ENCODE measurements at regions not wholly inside any gene's neighbourhood (a gene's known extent, or its start where the extent isn't known, plus 50 kb on each side); places are given as distances from the start of the nearest gene placed in this dataset.

DNA sequence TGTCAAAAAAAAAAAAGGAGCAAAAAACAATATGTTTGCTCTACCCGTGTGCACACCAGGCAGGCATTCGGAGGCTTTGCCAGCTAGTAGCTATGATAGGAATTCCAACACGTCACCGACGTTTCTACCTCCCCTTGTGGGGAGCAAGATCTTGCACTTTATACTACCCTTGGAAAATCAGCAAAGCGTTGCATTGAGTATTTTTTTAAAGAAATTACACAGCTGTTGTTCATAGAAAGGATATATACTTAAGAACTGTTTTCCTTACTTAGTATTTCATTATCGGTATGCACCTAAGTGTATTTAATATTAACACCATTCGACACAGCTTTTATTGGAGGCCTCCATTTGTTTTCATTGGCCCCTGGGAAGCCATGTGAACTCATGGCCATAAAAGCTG lies 159.9 kb upstream of the MGMT start:
- no peak overlapping the region for H3K4me3 ChIP-seq (ENCODE audit: low read length)
- no peaks in the 10 kb centered on the region for H3K36me3 ChIP-seq (ENCODE audit: control insufficient read depth, insufficient read depth, low read length)
- no peaks in the 10 kb centered on the region for H3K27me3 ChIP-seq (ENCODE audit: control insufficient read depth, insufficient read depth, low read length)

DNA sequence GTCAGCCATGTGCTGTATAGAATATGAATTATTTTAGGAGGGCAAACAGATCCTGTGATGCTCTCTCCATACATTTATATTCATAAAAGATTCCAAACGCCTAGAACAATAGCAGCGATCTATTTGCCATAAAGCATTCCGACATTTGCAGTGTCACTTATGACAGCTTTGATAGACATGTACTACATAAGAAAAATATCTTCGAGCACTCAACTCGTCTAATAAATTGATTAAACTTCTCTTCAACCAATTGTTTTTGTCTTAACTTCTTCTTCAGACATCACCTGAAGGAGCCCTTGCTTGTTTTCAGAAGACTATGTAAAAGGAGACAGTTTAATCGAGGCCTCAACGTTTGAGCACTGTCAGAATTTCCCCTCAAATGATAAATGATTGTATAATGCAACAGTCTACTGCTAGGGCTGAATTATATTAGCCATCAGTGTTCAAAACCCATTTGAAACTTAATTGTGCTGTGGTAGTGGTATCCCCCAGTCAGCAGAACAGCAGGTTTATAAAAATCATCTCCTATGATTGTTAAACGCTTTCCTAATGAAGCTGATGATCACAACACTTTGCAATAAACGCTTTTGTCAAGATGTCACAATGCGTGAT lies 158.0 kb upstream of the MGMT start:
- no peak overlapping the region for H3K9ac ChIP-seq (ENCODE audit: low read length)
- H3K27me3 ChIP-seq (ENCODE audit: control insufficient read depth, insufficient read depth, low read length): no peaks in the 10 kb centered on the region
- no peaks in the 10 kb centered on the region for H3K36me3 ChIP-seq (ENCODE audit: control insufficient read depth, insufficient read depth, low read length)
- H3K27ac ChIP-seq (ENCODE audit: low read depth, low read length): no peak overlapping the region
- no peaks in the 10 kb centered on the region for H3K4me1 ChIP-seq (ENCODE audit: control insufficient read depth, insufficient read depth, low read length)
- H3K4me3 ChIP-seq (ENCODE audit: low read length): no peak overlapping the region

More for the DNA sequence above, 159.9 kb upstream of the MGMT start:
- H3K9ac ChIP-seq (ENCODE audit: low read length): no peak overlapping the region
- H3K27ac ChIP-seq (ENCODE audit: low read depth, low read length): no peak overlapping the region
- H3K4me1 ChIP-seq (ENCODE audit: control insufficient read depth, insufficient read depth, low read length): no peaks in the 10 kb centered on the region

DNA sequence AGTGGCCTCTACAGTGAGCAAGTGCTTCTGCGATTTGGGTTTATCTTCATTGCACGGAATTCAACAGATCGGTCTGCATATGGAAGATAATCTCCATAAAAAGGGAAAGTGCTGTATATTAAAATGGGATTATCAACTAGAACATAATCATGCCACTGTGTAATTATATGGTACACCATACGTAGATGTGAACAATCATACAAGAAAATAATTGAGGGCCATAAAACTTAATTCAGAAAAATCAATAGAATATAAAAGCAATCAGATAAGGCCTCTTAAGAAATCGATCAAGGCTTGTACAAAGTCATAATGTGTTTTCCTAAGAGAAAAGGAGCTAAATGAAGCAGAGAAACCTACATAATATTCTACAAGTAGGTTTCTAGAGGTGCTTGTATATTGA lies 157.5 kb upstream of the MGMT start:
- Histone ChIP-seq H3K9ac (ENCODE audit: low read length) (no peak overlapping the region), H3K4me3 (ENCODE audit: low read length) (no peak overlapping the region), H3K4me1 (ENCODE audit: control insufficient read depth, insufficient read depth, low read length) (no peaks in the 10 kb centered on the region), H3K27me3 (ENCODE audit: control insufficient read depth, insufficient read depth, low read length) (no peaks in the 10 kb centered on the region), H3K36me3 (ENCODE audit: control insufficient read depth, insufficient read depth, low read length) (no peaks in the 10 kb centered on the region), H3K27ac (ENCODE audit: low read depth, low read length) (no peak overlapping the region)

DNA sequence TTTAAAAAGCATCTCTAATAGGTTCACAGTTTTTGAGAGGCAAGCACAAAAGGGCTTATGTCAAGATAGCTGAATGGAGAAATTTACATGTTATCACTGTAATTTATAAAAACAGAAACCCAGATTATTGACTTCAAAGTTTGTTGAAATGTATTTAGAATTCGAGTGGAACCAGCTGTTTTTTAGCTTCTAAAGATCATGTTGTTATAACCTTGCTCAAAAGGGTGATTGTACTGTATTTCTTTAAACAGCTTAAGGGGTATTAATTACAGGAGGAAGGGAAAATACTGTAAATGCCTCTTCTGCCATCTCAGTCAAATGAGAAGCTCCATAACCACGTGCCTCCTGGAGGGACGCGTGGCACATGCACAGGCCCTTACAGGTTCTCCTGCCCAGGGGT lies 156.2 kb upstream of the MGMT start:
- Histone ChIP-seq H3K4me3 (ENCODE audit: low read length) (no peak overlapping the region), H3K27ac (ENCODE audit: low read depth, low read length) (no peak overlapping the region), H3K27me3 (ENCODE audit: control insufficient read depth, insufficient read depth, low read length) (no peaks in the 10 kb centered on the region), H3K4me1 (ENCODE audit: control insufficient read depth, insufficient read depth, low read length) (no peaks in the 10 kb centered on the region), H3K36me3 (ENCODE audit: control insufficient read depth, insufficient read depth, low read length) (no peaks in the 10 kb centered on the region), H3K9ac (ENCODE audit: low read length) (no peak overlapping the region)

DNA sequence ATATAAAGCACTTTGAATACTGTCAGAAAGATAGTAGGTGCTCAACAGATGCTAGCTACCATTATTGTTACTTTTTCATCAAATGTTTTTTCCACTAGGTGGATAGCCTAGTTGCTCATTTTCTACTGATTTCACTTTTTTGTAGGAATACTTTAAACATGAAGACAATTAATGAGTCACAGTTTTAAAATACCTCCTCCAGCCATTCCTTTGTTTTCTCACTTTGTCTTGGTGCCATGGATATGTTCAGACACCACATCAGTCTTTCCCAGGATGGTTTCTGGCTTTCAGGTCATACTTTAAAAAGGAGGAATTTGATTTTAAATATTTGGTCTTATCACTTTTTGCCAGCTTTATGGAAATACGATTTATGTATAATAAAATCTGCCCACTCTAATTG lies 147.1 kb upstream of the MGMT start:
- no peak overlapping the region for H3K9ac ChIP-seq (ENCODE audit: low read length)
- no peak overlapping the region for H3K27ac ChIP-seq (ENCODE audit: low read depth, low read length)
- H3K4me3 ChIP-seq (ENCODE audit: low read length): no peak overlapping the region
- H3K36me3 ChIP-seq (ENCODE audit: control insufficient read depth, insufficient read depth, low read length): no peaks in the 10 kb centered on the region
- no peaks in the 10 kb centered on the region for H3K27me3 ChIP-seq (ENCODE audit: control insufficient read depth, insufficient read depth, low read length)
- no peaks in the 10 kb centered on the region for H3K4me1 ChIP-seq (ENCODE audit: control insufficient read depth, insufficient read depth, low read length)

DNA sequence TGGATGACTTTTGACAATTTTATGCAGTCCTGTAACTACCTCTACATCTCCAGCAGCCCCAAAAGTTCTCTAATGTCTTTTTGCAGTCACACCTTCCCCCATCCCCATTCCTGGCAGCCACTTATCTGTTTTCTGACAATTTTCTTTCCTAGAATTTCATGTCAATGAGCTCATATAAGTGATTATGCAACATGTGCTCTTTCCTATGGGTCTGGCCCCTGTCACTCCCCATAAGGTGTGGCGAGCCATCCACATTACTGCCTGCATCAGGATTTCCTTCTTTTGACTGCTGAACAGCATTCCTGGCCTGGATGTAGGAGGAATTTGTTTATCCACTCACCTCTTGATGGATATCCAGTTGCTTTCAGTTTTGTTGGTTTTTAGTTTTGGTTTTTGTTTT lies 146.7 kb upstream of the MGMT start:
- Histone ChIP-seq H3K4me3 (ENCODE audit: low read length) (no peak overlapping the region), H3K9ac (ENCODE audit: low read length) (no peak overlapping the region), H3K4me1 (ENCODE audit: control insufficient read depth, insufficient read depth, low read length) (no peaks in the 10 kb centered on the region), H3K27me3 (ENCODE audit: control insufficient read depth, insufficient read depth, low read length) (no peaks in the 10 kb centered on the region), H3K36me3 (ENCODE audit: control insufficient read depth, insufficient read depth, low read length) (no peaks in the 10 kb centered on the region), H3K27ac (ENCODE audit: low read depth, low read length) (no peak overlapping the region)

DNA sequence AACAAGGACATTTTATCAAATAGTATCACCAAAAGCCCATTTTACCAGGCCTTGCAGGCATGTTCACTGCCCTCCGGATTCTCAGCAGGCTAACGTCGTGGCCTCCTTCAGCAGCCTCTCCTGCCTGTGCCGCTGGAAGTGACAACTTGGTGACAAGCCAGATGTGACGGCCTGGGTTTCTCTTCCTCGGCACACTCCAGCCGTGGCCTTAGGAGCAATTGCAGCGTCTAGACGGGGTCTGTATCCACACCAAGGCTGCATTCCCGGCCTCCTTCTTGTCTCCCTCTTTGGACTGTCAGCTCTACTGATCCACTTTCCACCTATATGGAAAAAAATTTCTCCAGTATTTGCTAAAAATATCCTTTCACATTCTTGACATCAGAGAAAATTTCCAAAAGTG lies 145.3 kb upstream of the MGMT start:
- Histone ChIP-seq H3K4me3 (ENCODE audit: low read length) (no peak overlapping the region), H3K36me3 (ENCODE audit: control insufficient read depth, insufficient read depth, low read length) (no peaks in the 10 kb centered on the region), H3K9ac (ENCODE audit: low read length) (no peak overlapping the region), H3K27me3 (ENCODE audit: control insufficient read depth, insufficient read depth, low read length) (no peaks in the 10 kb centered on the region), H3K27ac (ENCODE audit: low read depth, low read length) (no peak overlapping the region), H3K4me1 (ENCODE audit: control insufficient read depth, insufficient read depth, low read length) (no peaks in the 10 kb centered on the region)

DNA sequence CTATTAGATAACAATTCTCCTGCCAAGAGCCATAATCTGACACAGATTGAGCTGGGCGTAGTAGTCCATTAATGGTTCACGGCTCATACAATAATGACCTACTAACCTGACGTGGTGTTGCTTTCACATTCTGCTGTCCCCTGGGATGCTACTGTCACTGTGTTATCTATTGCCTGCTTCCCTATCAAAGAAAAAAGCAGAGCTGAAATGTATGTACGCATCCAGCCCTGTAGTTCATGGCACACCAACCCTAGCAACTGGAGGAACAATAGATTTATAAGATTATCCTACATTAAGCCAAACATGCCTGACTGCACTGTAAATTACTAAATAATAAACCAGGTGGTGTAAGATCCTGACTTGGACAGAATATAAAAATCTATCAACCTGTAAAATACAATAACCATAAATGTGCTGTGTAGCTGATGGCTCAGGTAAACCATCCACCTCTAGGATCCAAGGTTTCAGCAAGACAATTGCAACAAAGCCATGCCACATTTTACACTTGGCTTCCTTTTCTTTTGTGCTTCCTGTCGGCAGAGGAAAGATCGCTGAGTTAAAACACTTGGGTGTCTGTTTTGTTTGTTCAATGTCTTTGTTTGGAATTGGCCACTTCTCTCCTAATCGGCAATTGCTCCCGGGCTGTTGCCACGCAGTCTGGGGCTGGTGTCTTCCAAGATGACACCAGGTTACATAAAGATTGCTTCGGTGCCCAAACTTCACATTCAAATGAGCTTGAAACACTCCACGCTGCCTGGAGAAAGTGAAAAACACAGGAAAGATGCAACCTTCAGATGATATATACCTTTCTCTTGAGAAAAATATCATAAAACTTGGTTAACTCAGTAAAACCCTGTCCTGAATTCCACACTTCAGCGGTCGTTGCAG lies 143.9 kb upstream of the MGMT start:
- Histone ChIP-seq H3K27me3 (ENCODE audit: control insufficient read depth, insufficient read depth, low read length) (no peaks in the 10 kb centered on the region), H3K36me3 (ENCODE audit: control insufficient read depth, insufficient read depth, low read length) (no peaks in the 10 kb centered on the region), H3K4me3 (ENCODE audit: low read length) (no peak overlapping the region), H3K27ac (ENCODE audit: low read depth, low read length) (no peak overlapping the region), H3K4me1 (ENCODE audit: control insufficient read depth, insufficient read depth, low read length) (no peaks in the 10 kb centered on the region), H3K9ac (ENCODE audit: low read length) (no peak overlapping the region)

DNA sequence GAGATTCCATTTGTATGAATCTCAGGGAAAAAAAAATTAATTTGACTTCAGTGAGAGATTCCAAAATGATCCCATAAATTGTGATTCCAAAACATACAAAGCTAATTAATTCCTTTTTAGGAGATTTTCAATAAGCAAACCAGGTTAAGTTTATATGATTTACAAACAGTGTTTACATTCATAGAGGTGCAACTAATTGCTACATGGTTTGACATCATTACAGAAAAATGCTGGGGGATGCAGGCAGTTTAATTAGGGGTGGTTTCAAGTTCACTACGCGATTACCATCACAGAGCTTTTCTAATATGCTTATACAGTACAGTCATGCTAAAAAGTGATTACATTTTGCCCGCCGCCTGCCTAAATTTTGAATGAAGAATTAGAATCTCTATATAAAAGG lies 143.2 kb upstream of the MGMT start:
- Histone ChIP-seq H3K4me3 (ENCODE audit: low read length) (no peak overlapping the region), H3K4me1 (ENCODE audit: control insufficient read depth, insufficient read depth, low read length) (no peaks in the 10 kb centered on the region), H3K9ac (ENCODE audit: low read length) (no peak overlapping the region), H3K27me3 (ENCODE audit: control insufficient read depth, insufficient read depth, low read length) (no peaks in the 10 kb centered on the region), H3K36me3 (ENCODE audit: control insufficient read depth, insufficient read depth, low read length) (no peaks in the 10 kb centered on the region), H3K27ac (ENCODE audit: low read depth, low read length) (no peak overlapping the region)

DNA sequence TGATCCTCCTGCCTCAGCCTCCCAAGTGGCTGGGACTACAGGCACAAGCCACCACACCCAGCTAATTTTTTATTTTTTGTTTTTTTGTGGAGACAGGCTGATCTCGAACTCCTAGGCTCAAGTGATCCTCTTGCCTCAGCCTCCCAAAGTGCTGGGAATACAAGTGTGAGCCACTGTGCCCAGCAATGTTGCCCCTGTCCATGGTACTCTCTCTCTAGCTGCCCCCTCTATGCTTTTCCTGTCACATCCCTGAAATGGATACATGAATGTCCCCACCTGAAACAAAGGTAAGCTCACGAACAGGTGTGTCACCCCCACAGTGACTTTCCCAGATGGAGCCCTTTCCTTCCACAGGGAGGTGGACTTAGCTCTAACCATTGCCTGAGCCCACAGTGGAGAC lies 141.1 kb upstream of the MGMT start:
- Histone ChIP-seq H3K4me3 (ENCODE audit: low read length) (no peak overlapping the region), H3K27ac (ENCODE audit: low read depth, low read length) (no peak overlapping the region), H3K4me1 (ENCODE audit: control insufficient read depth, insufficient read depth, low read length) (no peaks in the 10 kb centered on the region), H3K9ac (ENCODE audit: low read length) (no peak overlapping the region), H3K27me3 (ENCODE audit: control insufficient read depth, insufficient read depth, low read length) (no peaks in the 10 kb centered on the region), H3K36me3 (ENCODE audit: control insufficient read depth, insufficient read depth, low read length) (no peaks in the 10 kb centered on the region)

DNA sequence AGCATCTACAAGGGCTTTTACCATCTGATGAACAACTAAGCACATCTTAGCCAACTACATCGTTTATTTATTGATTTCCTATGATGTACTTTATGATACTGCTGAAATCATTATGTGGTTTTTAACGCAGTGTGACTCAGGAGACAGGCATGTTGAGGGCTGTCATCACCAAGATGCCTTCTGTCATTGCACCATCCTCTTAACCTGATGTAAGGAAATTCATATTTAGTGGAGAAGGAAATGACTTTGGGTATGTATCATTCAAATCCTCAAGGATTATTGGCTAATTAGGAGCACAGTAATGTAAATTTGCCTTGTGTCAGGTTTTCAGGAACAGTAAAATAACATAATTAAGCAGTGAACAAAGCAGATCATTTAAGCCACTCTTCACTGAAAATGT lies 138.5 kb upstream of the MGMT start:
- Histone ChIP-seq H3K9ac (ENCODE audit: low read length) (no peak overlapping the region), H3K27ac (ENCODE audit: low read depth, low read length) (no peak overlapping the region), H3K4me3 (ENCODE audit: low read length) (no peak overlapping the region), H3K4me1 (ENCODE audit: control insufficient read depth, insufficient read depth, low read length) (no peaks in the 10 kb centered on the region), H3K36me3 (ENCODE audit: control insufficient read depth, insufficient read depth, low read length) (no peaks in the 10 kb centered on the region), H3K27me3 (ENCODE audit: control insufficient read depth, insufficient read depth, low read length) (no peaks in the 10 kb centered on the region)

DNA sequence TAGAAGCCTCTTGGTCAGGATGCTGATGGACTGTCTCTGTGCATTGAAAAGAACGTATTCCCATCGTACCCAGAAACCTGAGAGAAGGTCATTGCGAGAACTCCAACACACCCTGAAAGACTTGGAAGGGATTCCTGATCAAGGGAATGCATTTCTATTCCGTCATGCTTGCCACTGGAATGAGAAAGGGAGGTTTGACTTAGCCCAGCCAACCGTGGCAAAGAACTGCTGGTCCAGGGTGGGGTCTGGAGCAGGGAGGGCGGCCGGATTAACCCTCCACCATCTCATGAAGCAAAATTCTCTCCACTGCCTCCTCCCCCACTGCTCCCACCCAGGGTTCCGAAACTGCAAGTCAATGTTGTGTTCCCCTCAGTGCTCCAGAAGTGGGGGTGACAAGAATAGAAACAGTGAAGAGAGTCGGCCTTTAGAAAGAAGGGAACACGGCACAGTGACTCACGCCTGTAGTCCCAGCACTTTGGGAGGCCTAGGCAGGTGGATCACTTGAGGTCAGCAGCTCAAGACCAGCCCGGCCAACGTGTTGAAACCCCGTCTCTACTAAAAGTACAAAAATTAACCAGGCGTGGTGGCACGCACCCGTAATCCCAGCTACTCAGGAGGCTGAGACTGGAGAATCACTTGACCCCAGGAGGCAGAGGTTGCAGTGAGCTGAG lies 137.5 kb upstream of the MGMT start:
- no peak overlapping the region for H3K9ac ChIP-seq (ENCODE audit: low read length)
- no peak overlapping the region for H3K27ac ChIP-seq (ENCODE audit: low read depth, low read length)
- H3K27me3 ChIP-seq (ENCODE audit: control insufficient read depth, insufficient read depth, low read length): no peaks in the 10 kb centered on the region
- H3K36me3 ChIP-seq (ENCODE audit: control insufficient read depth, insufficient read depth, low read length): no peaks in the 10 kb centered on the region
- H3K4me1 ChIP-seq (ENCODE audit: control insufficient read depth, insufficient read depth, low read length): no peaks in the 10 kb centered on the region
- H3K4me3 ChIP-seq (ENCODE audit: low read length): no peak overlapping the region
